ENCODE measurements at regions not wholly inside any gene's neighbourhood (a gene's known extent, or its start where the extent isn't known, plus 50 kb on each side); places are given as distances from the start of the nearest gene placed in this dataset.

DNA sequence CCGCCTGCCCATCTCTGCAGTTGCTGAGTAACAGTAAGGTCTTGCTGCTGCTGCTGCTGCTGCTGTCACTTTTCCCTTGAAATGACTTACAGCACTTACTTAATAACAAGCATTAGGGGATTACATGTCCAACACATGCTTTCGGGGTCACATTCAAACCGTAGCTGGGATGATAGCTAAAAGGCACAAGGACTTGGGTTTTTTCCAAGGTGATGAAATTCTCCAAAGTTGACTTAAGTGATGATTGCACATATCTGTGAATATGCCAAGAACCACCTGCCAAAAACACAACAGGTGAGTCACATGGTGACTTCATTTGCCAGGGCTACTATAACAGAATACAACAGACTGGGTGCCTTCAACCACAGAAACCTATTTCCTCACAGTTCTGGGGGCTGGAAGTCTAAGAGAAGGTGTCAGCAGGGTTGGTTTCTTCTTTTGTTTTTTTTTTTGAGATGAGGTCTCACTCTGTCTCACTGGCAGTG lies 121.9 kb upstream of the TNRC6C start:
- TF ChIP-seq, protein P1, sequence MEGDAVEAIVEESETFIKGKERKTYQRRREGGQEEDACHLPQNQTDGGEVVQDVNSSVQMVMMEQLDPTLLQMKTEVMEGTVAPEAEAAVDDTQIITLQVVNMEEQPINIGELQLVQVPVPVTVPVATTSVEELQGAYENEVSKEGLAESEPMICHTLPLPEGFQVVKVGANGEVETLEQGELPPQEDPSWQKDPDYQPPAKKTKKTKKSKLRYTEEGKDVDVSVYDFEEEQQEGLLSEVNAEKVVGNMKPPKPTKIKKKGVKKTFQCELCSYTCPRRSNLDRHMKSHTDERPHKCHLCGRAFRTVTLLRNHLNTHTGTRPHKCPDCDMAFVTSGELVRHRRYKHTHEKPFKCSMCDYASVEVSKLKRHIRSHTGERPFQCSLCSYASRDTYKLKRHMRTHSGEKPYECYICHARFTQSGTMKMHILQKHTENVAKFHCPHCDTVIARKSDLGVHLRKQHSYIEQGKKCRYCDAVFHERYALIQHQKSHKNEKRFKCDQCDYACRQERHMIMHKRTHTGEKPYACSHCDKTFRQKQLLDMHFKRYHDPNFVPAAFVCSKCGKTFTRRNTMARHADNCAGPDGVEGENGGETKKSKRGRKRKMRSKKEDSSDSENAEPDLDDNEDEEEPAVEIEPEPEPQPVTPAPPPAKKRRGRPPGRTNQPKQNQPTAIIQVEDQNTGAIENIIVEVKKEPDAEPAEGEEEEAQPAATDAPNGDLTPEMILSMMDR (IDR thresholded peaks at IDR 0.05): no peak
- no peak for TF ChIP-seq ZFX (IDR thresholded peaks at IDR 0.05; ENCODE audit: borderline replicate concordance)

Data from 22Rv1 (cell line).